K562 (cell line): ENCODE measurements at regions not wholly inside any gene's neighbourhood (a gene's known extent, or its start where the extent isn't known, plus 50 kb on each side); places are given as distances from the start of the nearest gene placed in this dataset.

Experiments
- ATAC-seq: fragments of 200-7000 bp; cut with Tn5 transposase; 3 replicates; pipeline ENCODE4 v1.9.1; 2020; ENCODE audit warnings: moderate library complexity
- BruUV-seq: library from RNA; stranded (reverse); fragments of 400-500 nt; replicated peaks from 2 replicates; lab custom pipeline; 2021; lab: Mats Ljungman, UMichigan
- CTCF ChIA-PET: fragments of 300-600 bp; formaldehyde crosslinking; extraction: SDS; loops from one replicate; lab custom pipeline; 2021; ENCODE audit warnings: low intra/inter-chr PET ratio; lab: Yijun Ruan, JAX
- POLR2A ChIA-PET: fragments of 300-600, 350-650 bp; sonication (Branson Sonifier 250); formaldehyde crosslinking; extraction: SDS; loops from one replicate; lab custom pipeline; 2021; ENCODE audit warnings: antibody characterized with exemption, inconsistent platforms; lab: Yijun Ruan, JAX
- DNase-seq, 4 experiments: peaks; one replicate each; pipeline versions ENCODE4 v3.0.0 to v3.0.0-alpha.2; 2011 to 2018; ENCODE audit warnings: low spot score in 3 of 4, mixed read lengths in 3 of 4; ENCODE audit errors: extremely low read depth in 1 of 4
- FAIRE-seq: peaks from 2 replicates; lab custom pipeline; 2011; peaks lifted over from hg19 to GRCh38; lab: Jason Lieb, UNC
- H2AFZ ChIP-seq: 2 replicates; pipeline ENCODE4 v1.6.0; 2011; ENCODE audit warnings: low read depth, low read length, control low read depth, inconsistent platforms
- H3K27ac ChIP-seq: fragments of 200-600 bp; 3 replicates; pipeline ENCODE4 v1.8.0; 2011; ENCODE audit warnings: low read depth, mild to moderate bottlenecking, control low read depth, inconsistent platforms, low read length, moderate library complexity, mixed read lengths; ENCODE audit errors: extremely low read depth
- H3K27me3 ChIP-seq, 2 experiments: fragments of 300-600 bp in 1 of 2; 2 replicates in 1 of 2; 3 replicates in 1 of 2; pipeline versions ENCODE4 v1.6.0 to v1.8.0; 2011; ENCODE audit warnings: inconsistent platforms in 2 of 2, low read length in 2 of 2, mild to moderate bottlenecking in 1 of 2, mixed read lengths in 1 of 2, moderate library complexity in 1 of 2; ENCODE audit not compliant: control insufficient read depth in 2 of 2, insufficient read depth in 2 of 2
- H3K36me3 ChIP-seq: fragments of 300-600 bp; 3 replicates; pipeline ENCODE4 v1.8.0; 2011; ENCODE audit warnings: mild to moderate bottlenecking, low read length, inconsistent platforms; ENCODE audit not compliant: control insufficient read depth, insufficient read depth
- H3K4me1 ChIP-seq, 2 experiments: fragments of 200-600 bp in 1 of 2; replicated peaks in 1 of 2; 2 replicates in 1 of 2; 3 replicates in 1 of 2; pipeline versions ENCODE4 v1.5.1 to v1.8.0; 2011; ENCODE audit warnings: inconsistent platforms in 2 of 2, low read length in 2 of 2, mild to moderate bottlenecking in 1 of 2, mixed read lengths in 1 of 2, moderate library complexity in 1 of 2; ENCODE audit not compliant: control insufficient read depth in 2 of 2, insufficient read depth in 2 of 2
- H3K4me2 ChIP-seq: 2 replicates; pipeline ENCODE4 v1.6.1; 2011; ENCODE audit warnings: low read length, control low read depth, inconsistent platforms, mixed read lengths; ENCODE audit not compliant: insufficient read depth
- H3K4me3 ChIP-seq: fragments of 200-600 bp; sonication (generic), shearing (Covaris generic); 2 replicates; pipeline ENCODE4 v1.5.1; 2016; ENCODE audit warnings: control low read depth, inconsistent platforms
- H3K79me2 ChIP-seq: fragments of 200-600 bp; 3 replicates; pipeline ENCODE4 v1.8.0; 2011; ENCODE audit warnings: low read length, inconsistent platforms; ENCODE audit not compliant: control insufficient read depth, insufficient read depth
- H3K9ac ChIP-seq, 2 experiments: 2 replicates each; pipeline versions ENCODE4 v1.6.0 to v1.6.1; 2011; ENCODE audit warnings: low read depth in 2 of 2, low read length in 2 of 2, control low read depth in 1 of 2, inconsistent platforms in 1 of 2, mild to moderate bottlenecking in 1 of 2, mixed read lengths in 1 of 2; ENCODE audit not compliant: insufficient read depth in 1 of 2
- H3K9me1 ChIP-seq: one replicate; pipeline ENCODE4 v1.6.0; 2011; ENCODE audit warnings: inconsistent platforms, mild to moderate bottlenecking, low read length, moderate library complexity; ENCODE audit not compliant: control insufficient read depth, insufficient read depth
- H3K9me3 ChIP-seq: replicated peaks from 2 replicates; pipeline ENCODE4 v1.5.1; 2011; ENCODE audit warnings: low read depth, low read length, inconsistent platforms; ENCODE audit not compliant: control insufficient read depth, insufficient read depth
- H4K20me1 ChIP-seq: replicated peaks from 2 replicates; pipeline ENCODE4 v1.6.1; 2011; ENCODE audit warnings: low read length, inconsistent platforms, mixed read lengths; ENCODE audit not compliant: control insufficient read depth, insufficient read depth
- AFF4 ChIP-seq: sonication (generic); formaldehyde crosslinking; IDR thresholded peaks from 2 replicates; pipeline ENCODE4 v1.8.0; 2023; ENCODE audit warnings: mild to moderate bottlenecking, missing genetic modification reagents
- ARID4B ChIP-seq: sonication (generic); formaldehyde crosslinking; IDR thresholded peaks from 2 replicates; pipeline ENCODE4 v1.8.0; 2022; ENCODE audit warnings: mild to moderate bottlenecking, missing genetic modification reagents
- CGGBP1 ChIP-seq: fragments of 250-450 bp; sonication (Bioruptor Pico); IDR thresholded peaks from 2 replicates; pipeline ENCODE4 v1.9.0; 2021; ENCODE audit warnings: mild to moderate bottlenecking
- ETS1 ChIP-seq: conservative IDR thresholded peaks from 2 replicates; pipeline ENCODE4 v1.6.1; 2011; ENCODE audit warnings: low read depth, mild to moderate bottlenecking, low read length; ENCODE audit not compliant: control insufficient read depth
- FOXK2 ChIP-seq, 2 experiments: fragments of 450-650 bp; IDR thresholded peaks in 1 of 2; conservative IDR thresholded peaks in 1 of 2; 2 replicates each; pipeline ENCODE4 v1.6.1; 2016; ENCODE audit warnings: low read depth in 2 of 2, mild to moderate bottlenecking in 1 of 2
- HES1 ChIP-seq: fragments of 450-650 bp; IDR thresholded peaks from 2 replicates; pipeline ENCODE4 v1.6.1; 2016; ENCODE audit warnings: low read depth, mild to moderate bottlenecking, moderate library complexity
- NR2F6 ChIP-seq: fragments of 450-650 bp; formaldehyde crosslinking; IDR thresholded peaks from 2 replicates; pipeline ENCODE4 v1.4.0; 2020; ENCODE audit warnings: mild to moderate bottlenecking
- NR4A1 ChIP-seq, 2 experiments: fragments of 250-450 bp in 1 of 2; fragments of 450-650 bp in 1 of 2; sonication (Bioruptor Pico) in 1 of 2; IDR thresholded peaks; 2 replicates each; pipeline versions ENCODE4 v1.4.0 to v1.6.1; 2016 to 2020; ENCODE audit warnings: mild to moderate bottlenecking in 2 of 2, missing compliant biosample characterization in 1 of 2, missing genetic modification characterization in 1 of 2, moderate library complexity in 1 of 2
- SP1 ChIP-seq: sonication (generic); formaldehyde crosslinking; IDR thresholded peaks from 2 replicates; pipeline ENCODE4 v1.8.1; 2022; ENCODE audit warnings: mild to moderate bottlenecking, missing genetic modification reagents
- ZNF23 ChIP-seq: fragments of 250-450 bp; sonication (Bioruptor Pico); IDR thresholded peaks from 2 replicates; pipeline ENCODE4 v1.4.0; 2020; ENCODE audit warnings: mild to moderate bottlenecking
- ZNF830 ChIP-seq: fragments of 250-450 bp; sonication (Bioruptor Pico); IDR thresholded peaks from 2 replicates; pipeline ENCODE4 v1.5.0; 2021; ENCODE audit warnings: mild to moderate bottlenecking
- in situ Hi-C: fragments of 300-500 bp; cut with MboI; formaldehyde crosslinking; loops from 4 replicates; pipeline ENCODE4 v1.15.0; 2018; ENCODE audit warnings: inconsistent platforms, mixed read lengths
- intact Hi-C: fragments of 100-400 bp; cut with micrococcal nuclease; formaldehyde crosslinking; loops from 2 replicates; pipeline ENCODE4 v1.14.2; 2022

- no peaks in the 10 kb centered on the region for H3K4me1 ChIP-seq
- no peak overlapping the region for H2AFZ ChIP-seq
- H3K27me3 ChIP-seq = no peaks in the 10 kb centered on the region
- FAIRE-seq (no peak), DNase-seq (no peak), ATAC-seq (no peak)
- no peaks in the 10 kb centered on the region for H3K36me3 ChIP-seq
- ChIA-PET CTCF (no interaction called here), POLR2A (no interaction called here)
- H4K20me1 ChIP-seq = no peaks in the 10 kb centered on the region
- no peak overlapping the region for H3K9ac ChIP-seq
- H3K27ac ChIP-seq = no peak overlapping the region
- in situ Hi-C loops (no loop called here), intact Hi-C loops (no loop called here)
- H3K9me3 ChIP-seq = no peaks in the 10 kb centered on the region
- no peaks in the 10 kb centered on the region for H3K79me2 ChIP-seq
- no peak overlapping the region for H3K4me2 ChIP-seq
- BruUV-seq = no TSS peak
- H3K9me1 ChIP-seq = no peaks in the 10 kb centered on the region
- no peak overlapping the region for H3K4me3 ChIP-seq
- TF ChIP-seq HES1 (no peak), ARID4B (CRISPR knock-in tag) (no peak), NR4A1 (CRISPR knock-in tag; IDR thresholded peaks at IDR 0.05) (no peak), NR4A1 (tag; IDR thresholded peaks at IDR 0.05) (no peak), AFF4 (CRISPR knock-in tag) (no peak), ETS1 (no peak), ZNF830 (no peak), SP1 (CRISPR knock-in tag) (no peak), FOXK2 (conservative IDR thresholded peaks at IDR 0.05 in 1 of 2, IDR thresholded peaks at IDR 0.05 in 1 of 2; ENCODE audit: low read depth in 2 of 2) (no peak), CGGBP1 (CRISPR knock-in tag) (no peak), ZNF23 (CRISPR knock-in tag) (no peak), NR2F6 (no peak)
Measured at GRCh38 chr9:90476058-90476457, 166.6 kb downstream of the DIRAS2 start.
